ENCODE measurements at regions not wholly inside any gene's neighbourhood (a gene's known extent, or its start where the extent isn't known, plus 50 kb on each side); places are given as distances from the start of the nearest gene placed in this dataset.

- no peaks in the 10 kb centered on the region for H3K9me2 ChIP-seq (replicated peaks; ENCODE audit: insufficient read depth, low read length)
- H3K79me2 ChIP-seq (ENCODE audit: insufficient read depth, low read length), result no peaks in the 10 kb centered on the region
- no peak overlapping the region for H3K4me3 ChIP-seq (ENCODE audit: insufficient read depth, low read length, poor library complexity, severe bottlenecking)
- H3K27me3 ChIP-seq (ENCODE audit: low read length), result no peaks in the 10 kb centered on the region
- H3K4me2 ChIP-seq (ENCODE audit: low read depth, low read length, poor library complexity, severe bottlenecking), result no peak overlapping the region
- H3K27ac ChIP-seq (ENCODE audit: low read depth, low read length), result no peak overlapping the region
- no peak overlapping the region for H2AFZ ChIP-seq (ENCODE audit: low read depth, low read length, severe bottlenecking)
- H3F3A ChIP-seq (ENCODE audit: insufficient read depth), result no peaks in the 10 kb centered on the region
- H3K9me3 ChIP-seq (ENCODE audit: insufficient read depth, low read length), result no peaks in the 10 kb centered on the region
- no peak for TF ChIP-seq EZH2phosphoT487 (conservative IDR thresholded peaks at IDR 0.05; ENCODE audit: low read length)
- no peak for TF ChIP-seq CTCF (IDR thresholded peaks at IDR 0.05; ENCODE audit: insufficient read depth, low read length, poor library complexity, severe bottlenecking)
- H3K36me3 ChIP-seq (ENCODE audit: low read length), result no peaks in the 10 kb centered on the region
- no peak overlapping the region for H3K9ac ChIP-seq (ENCODE audit: low read length)
- H4K20me1 ChIP-seq (ENCODE audit: low read depth, low read length), result no peaks in the 10 kb centered on the region
These were observed 90.5 kb downstream of the ENGASE start for GRCh38 chr17:79164913-79165695.

GRCh38 chr17:79164408-79164807, 89.8 kb downstream of the ENGASE start:
- Histone ChIP-seq H3K4me2 (ENCODE audit: low read depth, low read length, poor library complexity, severe bottlenecking) (no peak overlapping the region), H3K9ac (ENCODE audit: low read length) (no peak overlapping the region), H3K36me3 (ENCODE audit: low read length) (no peaks in the 10 kb centered on the region), H4K20me1 (ENCODE audit: low read depth, low read length) (no peaks in the 10 kb centered on the region), H3K27ac (ENCODE audit: low read depth, low read length) (no peak overlapping the region), H3K9me2 (replicated peaks; ENCODE audit: insufficient read depth, low read length) (no peaks in the 10 kb centered on the region), H2AFZ (ENCODE audit: low read depth, low read length, severe bottlenecking) (no peak overlapping the region), H3K79me2 (ENCODE audit: insufficient read depth, low read length) (no peaks in the 10 kb centered on the region), H3K4me3 (ENCODE audit: insufficient read depth, low read length, poor library complexity, severe bottlenecking) (no peak overlapping the region), H3K9me3 (ENCODE audit: insufficient read depth, low read length) (no peaks in the 10 kb centered on the region), H3F3A (ENCODE audit: insufficient read depth) (no peaks in the 10 kb centered on the region), H3K27me3 (ENCODE audit: low read length) (no peaks in the 10 kb centered on the region)
- TF ChIP-seq CTCF (IDR thresholded peaks at IDR 0.05; ENCODE audit: insufficient read depth, low read length, poor library complexity, severe bottlenecking) (no peak), EZH2phosphoT487 (conservative IDR thresholded peaks at IDR 0.05; ENCODE audit: low read length) (no peak)

- H3K4me3 ChIP-seq (ENCODE audit: insufficient read depth, low read length, poor library complexity, severe bottlenecking), result no peak overlapping the region
- H3K27me3 ChIP-seq (ENCODE audit: low read length), result no peaks in the 10 kb centered on the region
- no peak overlapping the region for H3K27ac ChIP-seq (ENCODE audit: low read depth, low read length)
- H2AFZ ChIP-seq (ENCODE audit: low read depth, low read length, severe bottlenecking), result no peak overlapping the region
- TF ChIP-seq CTCF (IDR thresholded peaks at IDR 0.05; ENCODE audit: insufficient read depth, low read length, poor library complexity, severe bottlenecking) (no peak), EZH2phosphoT487 (conservative IDR thresholded peaks at IDR 0.05; ENCODE audit: low read length) (no peak)
- no peaks in the 10 kb centered on the region for H3K36me3 ChIP-seq (ENCODE audit: low read length)
- no peaks in the 10 kb centered on the region for H3K79me2 ChIP-seq (ENCODE audit: insufficient read depth, low read length)
- no peak overlapping the region for H3K4me2 ChIP-seq (ENCODE audit: low read depth, low read length, poor library complexity, severe bottlenecking)
- H4K20me1 ChIP-seq (ENCODE audit: low read depth, low read length), result no peaks in the 10 kb centered on the region
- H3K9me2 ChIP-seq (replicated peaks; ENCODE audit: insufficient read depth, low read length), result no peaks in the 10 kb centered on the region
- H3F3A ChIP-seq (ENCODE audit: insufficient read depth), result no peaks in the 10 kb centered on the region
- H3K9me3 ChIP-seq (ENCODE audit: insufficient read depth, low read length), result no peaks in the 10 kb centered on the region
- no peak overlapping the region for H3K9ac ChIP-seq (ENCODE audit: low read length)
These were observed 88.4 kb downstream of the ENGASE start for GRCh38 chr17:79163071-79163470.

All from SU-DHL-6 (cell line).